WI38 (cell line): ENCODE measurements at regions not wholly inside any gene's neighbourhood (a gene's known extent, or its start where the extent isn't known, plus 50 kb on each side); places are given as distances from the start of the nearest gene placed in this dataset.

Source experiments
- H3K4me3 ChIP-seq: 2 replicates; pipeline ENCODE4 v1.5.1; 2011; ENCODE audit warnings: low read depth, mild to moderate bottlenecking, control low read depth, low read length
- TF ChIP-seq, protein P1 (sequence below): IDR thresholded peaks from 2 replicates; pipeline ENCODE4 v1.5.1; 2012; ENCODE audit warnings: low read depth, mild to moderate bottlenecking, control low read depth, low read length

DNA sequence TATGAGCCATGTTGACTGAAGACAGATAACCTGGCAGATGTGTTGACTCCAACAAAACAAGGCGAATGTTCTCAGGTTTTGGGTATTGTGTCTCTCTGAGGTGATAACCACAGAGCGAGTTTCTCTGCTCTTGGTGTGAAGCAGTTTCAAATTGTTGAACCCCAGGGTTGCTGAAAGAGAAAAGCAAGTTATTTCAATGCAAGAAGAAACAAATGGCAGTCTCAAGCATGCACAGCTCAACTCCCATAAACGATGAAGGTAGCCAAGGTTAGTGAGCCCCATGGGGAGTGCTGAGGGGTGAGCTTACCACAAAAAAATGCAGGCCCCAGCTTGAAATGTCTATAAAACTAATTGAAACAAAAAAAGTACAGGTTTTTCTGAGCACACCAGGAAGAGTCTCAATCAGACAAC is 220.8 kb upstream of the DAPK1 start:
- TF ChIP-seq, protein P1, sequence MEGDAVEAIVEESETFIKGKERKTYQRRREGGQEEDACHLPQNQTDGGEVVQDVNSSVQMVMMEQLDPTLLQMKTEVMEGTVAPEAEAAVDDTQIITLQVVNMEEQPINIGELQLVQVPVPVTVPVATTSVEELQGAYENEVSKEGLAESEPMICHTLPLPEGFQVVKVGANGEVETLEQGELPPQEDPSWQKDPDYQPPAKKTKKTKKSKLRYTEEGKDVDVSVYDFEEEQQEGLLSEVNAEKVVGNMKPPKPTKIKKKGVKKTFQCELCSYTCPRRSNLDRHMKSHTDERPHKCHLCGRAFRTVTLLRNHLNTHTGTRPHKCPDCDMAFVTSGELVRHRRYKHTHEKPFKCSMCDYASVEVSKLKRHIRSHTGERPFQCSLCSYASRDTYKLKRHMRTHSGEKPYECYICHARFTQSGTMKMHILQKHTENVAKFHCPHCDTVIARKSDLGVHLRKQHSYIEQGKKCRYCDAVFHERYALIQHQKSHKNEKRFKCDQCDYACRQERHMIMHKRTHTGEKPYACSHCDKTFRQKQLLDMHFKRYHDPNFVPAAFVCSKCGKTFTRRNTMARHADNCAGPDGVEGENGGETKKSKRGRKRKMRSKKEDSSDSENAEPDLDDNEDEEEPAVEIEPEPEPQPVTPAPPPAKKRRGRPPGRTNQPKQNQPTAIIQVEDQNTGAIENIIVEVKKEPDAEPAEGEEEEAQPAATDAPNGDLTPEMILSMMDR: no peak
- no peak overlapping the region for H3K4me3 ChIP-seq

GRCh38 chr9:87277346-87277745 is 220.3 kb upstream of the DAPK1 start:
- TF ChIP-seq, protein P1: no peak
- no peak overlapping the region for H3K4me3 ChIP-seq

DNA sequence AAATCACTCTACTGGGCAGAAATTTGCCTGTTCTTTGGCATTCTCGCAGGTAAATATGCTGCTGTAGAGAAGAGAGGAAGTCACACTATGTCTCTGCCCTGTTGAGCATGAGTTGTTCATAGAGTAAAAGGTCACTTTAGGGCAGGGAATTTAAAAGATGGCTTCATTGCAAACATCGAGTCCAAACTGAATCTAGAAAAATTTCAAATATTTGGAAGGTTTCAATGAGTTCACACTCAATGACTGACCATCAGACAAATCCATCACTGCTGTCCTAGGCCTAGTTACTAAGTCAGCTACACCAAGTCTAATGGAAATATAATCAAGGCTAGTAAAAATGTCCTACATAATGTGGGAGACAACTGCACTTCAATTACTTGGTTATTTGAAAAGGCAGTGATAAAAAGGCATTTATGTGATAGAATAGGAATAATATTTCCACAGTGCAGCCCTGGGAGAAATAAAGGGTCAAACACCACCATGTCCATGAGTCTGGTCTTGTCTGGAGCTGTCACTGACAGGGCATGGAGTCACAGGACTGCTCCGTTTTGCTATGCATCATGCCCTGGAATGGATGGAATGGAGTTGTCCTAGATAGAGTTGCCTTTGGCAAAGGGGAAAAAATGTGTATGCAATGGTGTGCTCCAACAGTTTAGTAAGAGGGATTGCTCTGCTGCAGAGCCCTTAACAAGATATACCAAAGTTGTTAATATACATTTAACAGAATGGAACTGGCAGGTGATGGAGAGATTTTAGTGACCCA is 218.5 kb upstream of the DAPK1 start:
- TF ChIP-seq, protein P1: no peak
- no peak overlapping the region for H3K4me3 ChIP-seq

DNA sequence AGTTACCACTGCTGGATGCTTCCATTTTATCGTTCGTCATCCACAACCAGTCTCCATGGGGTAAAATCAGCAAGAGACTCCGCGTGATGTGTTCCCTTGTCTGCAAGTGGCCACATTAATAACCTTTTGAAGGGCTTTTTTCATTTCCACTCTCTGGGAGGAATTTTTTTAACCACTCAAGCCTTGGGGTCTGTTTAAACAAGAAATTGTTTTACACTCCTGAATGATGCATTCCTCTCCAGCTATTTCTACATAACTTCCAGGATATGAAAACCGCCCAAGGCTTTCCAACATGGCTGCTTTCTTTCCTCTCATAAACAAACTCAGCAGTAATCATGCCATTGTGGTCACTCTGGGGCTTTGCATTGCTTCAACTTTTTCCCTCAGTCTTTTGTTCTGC is 217.2 kb upstream of the DAPK1 start:
- TF ChIP-seq, protein P1: no peak
- H3K4me3 ChIP-seq: no peak overlapping the region

DNA sequence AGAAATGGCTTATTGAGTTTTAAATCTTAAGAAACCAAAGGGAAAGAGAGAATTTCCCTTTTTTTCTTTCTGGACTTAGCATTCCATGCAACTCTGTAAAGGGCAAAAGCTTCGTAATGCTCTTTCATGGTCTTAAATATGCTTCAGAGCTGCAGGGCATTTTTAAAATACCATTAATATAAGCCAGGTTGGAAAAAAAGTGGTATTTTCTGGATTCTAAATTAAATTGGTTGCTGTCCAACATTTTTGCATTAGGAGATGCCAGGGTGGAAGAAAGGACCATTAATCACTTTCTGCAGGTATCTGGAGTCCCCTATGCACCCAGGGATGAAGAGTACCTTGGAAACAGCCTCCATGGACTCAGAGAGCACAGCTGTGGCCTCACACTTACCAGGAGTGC is 215.1 kb upstream of the DAPK1 start:
- no peak overlapping the region for H3K4me3 ChIP-seq
- TF ChIP-seq, protein P1: no peak

DNA sequence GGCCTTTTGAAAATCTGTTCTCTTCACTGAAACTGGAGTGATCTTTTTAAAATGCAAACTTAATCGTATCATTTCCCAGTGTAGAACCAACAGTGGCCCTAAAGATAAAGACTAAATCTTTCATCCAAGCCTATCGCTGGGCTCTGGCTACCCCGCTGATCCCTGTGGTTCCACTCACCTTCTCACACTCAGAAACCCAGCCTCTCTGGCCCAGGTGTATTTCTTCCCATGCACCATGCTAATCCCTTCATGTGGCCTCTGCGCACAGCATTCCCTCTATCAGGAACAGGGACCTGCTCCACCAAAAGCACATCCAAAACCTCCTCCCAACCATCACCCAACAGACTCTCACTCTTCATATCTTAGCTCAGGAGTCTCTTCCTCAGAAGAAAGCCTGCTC is 214.1 kb upstream of the DAPK1 start:
- H3K4me3 ChIP-seq: no peak overlapping the region
- TF ChIP-seq, protein P1: no peak

GRCh38 chr9:87285183-87285850 is 212.3 kb upstream of the DAPK1 start:
- no peak overlapping the region for H3K4me3 ChIP-seq
- TF ChIP-seq, protein P1: no peak
